HG02571 (cell line): ENCODE measurements at regions not wholly inside any gene's neighbourhood (a gene's known extent, or its start where the extent isn't known, plus 50 kb on each side); places are given as distances from the start of the nearest gene placed in this dataset.
"Not testable (repeated sequence)": the region's sequence is repeated elsewhere in the genome, so short reads cannot be mapped to it uniquely, and the experiment has no call there.

Source experiments
- ATAC-seq: cut with Tn5 transposase; IDR thresholded peaks from one replicate; pipeline ENCODE4 v1.9.1; 2021; ENCODE audit warnings: mild to moderate bottlenecking, moderate library complexity; ENCODE audit not compliant: unreplicated experiment

DNA sequence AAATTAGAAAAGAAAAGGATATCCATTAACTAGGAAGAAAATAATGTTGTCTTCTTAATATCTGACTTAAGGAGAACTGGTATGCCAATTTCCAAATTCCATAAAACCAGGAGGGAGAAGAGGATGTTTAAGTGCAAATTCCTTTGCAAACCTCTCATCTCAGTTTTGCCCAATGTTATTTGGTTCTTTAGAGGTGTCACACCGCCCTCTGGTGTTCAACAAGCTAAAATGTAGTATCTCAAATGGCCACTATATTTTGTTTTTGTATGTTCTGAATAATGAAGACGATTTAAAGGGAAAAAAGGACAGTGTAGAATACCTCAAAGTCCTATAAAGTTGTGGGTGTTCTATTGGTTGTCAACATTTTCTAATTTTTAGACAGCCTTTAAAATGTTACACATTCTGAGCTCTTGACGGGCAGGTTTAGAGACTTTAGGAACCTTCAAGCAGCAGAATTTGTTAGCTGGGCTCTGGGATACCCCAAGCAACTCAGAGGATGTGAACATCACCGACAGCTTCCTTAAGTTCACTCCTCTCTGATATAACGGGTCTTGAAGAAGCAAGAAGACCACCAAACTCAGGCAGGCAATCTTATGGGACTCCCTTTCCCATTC, 458.3 kb downstream of the MFSD1 start:
- no peak for ATAC-seq

DNA sequence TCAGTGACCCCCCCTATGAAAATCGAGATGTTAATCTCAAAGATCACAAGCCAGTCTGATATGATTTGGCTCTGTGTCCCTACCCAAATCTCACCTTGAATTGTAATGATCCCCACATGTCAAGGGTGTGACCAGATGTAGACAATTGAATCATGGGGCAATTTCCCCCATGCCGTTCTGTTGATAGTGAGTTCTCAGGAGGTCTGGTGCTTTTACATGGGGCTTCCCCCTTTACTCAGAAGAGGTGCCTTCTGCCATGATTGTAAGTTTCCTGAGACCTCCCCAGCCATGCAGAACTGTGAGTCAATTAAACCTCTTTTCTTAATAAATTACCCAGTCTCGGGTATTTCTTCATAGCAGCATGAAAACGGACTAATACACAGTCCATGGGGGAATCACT, 459.5 kb downstream of the MFSD1 start:
- not testable (repeated sequence) for ATAC-seq

DNA sequence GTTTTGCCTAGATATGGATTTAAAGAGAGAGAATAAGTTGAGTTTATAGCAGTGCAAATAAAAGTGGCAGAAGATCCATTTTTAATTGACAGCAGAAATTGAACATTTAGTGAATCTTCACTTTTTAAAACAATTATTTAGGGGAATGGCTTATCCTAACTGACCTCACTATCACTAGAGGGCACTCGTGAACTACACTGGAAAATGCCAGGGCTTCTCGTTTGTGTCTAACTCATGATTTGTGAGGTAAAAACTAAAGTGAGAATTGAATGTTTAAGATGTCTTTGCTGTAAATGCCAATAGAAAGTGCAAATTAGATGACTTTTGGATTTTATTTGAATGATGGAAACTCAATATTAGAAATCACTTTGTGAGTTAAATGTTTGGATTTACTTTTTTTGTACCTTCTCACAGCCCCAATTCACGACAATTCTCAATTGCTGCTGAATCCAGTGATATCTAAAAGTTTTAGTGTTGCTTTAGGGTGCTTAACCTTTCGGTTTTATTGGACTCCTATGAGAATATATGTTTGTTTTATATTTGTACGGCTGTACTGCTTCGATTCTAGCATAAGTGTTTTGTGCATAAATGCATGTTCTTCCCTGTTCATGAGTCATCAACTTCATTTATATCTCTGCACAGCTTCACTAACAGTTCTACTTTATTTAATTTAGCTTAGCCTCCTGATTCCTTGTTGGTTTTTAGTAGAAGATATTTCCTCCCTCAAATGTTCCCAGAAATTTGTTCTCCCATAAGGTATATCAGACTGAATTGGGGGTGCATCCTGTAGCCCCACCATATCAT, 462.1 kb downstream of the MFSD1 start:
- ATAC-seq, result no peak

DNA sequence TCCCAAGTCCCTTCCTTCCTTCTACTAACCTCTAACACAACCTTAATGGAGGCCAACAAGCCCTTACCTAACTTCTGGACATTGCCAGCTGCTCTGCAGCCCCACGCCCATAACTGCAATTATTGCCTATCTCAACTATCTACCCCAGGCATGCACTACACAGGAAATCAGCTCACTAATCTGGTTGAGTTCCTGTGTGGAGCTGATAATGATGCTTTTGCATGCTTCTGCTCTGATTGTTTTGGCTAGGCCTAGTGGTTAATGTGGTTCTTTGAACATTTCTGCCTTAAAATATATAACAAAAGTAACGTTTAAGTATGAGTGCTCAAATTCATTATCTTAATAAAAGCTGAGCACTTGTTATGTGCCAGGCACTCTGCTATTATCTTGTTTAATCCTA, 463.9 kb downstream of the MFSD1 start:
- ATAC-seq, result no peak

DNA sequence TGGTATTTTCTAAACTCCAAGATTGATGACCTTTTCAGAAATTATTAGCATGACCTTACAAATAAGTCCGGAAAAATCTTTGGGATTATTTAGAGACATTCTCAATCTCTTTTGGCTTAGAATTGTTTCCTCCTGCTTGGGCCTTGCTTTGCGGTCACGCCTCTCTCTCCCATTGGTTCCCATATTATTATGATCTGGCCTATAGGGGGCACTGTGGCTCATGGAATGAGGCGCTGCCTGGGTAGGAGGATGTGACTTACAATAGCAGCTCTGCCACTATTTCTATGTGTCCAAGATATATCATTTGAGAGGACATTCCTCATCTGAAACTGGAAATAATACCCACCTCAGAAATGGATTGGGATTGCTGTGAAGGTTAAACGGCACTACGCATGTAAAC, 464.9 kb downstream of the MFSD1 start:
- ATAC-seq, result no peak

DNA sequence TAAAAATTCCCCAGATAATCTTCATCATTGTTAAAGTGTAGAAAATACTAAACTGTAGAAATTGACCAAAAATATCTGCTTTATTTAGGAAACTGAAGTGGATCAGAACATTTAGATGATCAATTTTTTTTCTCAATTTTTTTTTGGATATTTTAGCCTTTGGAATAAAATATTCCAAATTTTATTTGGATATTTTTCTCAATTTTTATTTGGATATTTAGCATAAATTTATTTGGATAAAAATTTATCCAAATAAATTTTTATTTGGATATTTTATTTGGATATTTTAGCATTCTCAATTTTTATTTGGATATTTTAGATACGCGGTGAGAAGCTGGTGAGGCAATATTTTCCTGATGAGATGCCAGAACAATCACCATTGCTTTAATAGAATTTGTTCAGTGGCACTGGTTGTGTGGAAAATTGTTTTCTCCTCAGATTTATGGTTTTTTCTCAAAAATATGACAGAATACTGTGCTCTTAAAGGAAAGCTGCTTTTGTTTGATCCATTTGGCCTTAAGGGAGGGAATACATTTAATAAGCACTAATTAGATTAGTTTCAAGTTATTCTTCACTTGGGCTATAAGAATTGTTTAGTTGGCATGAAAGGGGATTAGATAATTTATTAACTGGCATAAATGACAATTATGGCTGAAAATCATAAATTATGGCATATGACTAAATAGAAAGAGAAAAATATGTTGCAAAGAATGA, 470.1 kb downstream of the MFSD1 start:
- no peak for ATAC-seq

DNA sequence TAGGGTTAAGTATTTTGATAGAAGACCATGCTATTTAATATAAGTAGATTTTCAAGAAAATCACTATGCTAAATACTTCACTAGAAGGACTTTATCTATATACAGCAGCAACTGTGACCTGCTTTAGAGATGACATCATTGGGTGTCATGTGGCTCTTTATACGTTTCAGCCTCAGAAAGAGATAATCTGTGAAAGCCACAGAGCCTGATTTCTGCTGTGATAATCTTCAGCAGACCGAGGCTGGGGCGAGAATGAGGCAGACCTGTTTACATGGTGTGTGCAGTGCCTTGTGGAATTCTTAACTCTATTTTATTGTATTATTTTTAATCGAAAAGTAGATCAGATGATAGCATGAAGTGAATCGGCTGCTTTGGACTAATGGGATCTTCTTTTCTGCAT, 471.2 kb downstream of the MFSD1 start:
- no peak for ATAC-seq

DNA sequence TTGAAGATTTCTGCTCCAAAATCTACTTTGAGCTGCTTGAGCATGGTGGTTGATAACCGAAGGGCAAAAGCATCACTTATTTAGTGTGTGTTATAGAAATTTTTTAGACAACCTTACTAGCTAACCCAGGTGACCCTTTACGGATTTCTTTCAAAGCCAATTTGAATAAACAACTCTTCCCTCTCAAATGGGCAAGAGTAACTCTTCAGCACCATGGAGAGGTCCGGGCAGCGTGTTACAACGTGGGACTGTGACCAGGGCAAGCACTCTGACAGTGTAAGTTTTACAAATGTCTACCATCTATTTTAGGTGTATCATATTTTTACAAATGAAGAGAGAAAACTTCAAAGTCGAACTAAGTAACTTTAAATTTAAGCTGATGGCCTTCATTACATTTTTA, 471.8 kb downstream of the MFSD1 start:
- no peak for ATAC-seq

DNA sequence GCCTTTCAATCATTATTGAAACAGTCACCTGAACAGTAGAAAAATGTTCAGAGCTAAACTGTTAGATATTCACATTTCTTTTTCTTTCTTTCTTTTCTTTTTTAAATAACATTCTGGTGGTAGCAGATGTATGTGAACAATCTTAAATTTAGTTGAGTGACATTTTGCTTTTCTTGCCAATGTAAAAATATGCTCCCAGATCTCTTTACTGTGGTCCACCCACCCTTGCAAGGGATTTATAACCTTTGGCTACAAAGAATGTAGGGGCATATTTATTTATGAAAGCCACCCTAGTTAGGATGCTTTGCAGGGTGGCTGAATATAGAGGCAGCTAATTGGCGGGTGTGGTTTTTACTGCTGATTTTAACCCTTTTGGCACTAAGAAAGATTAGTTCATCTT, 473.9 kb downstream of the MFSD1 start:
- ATAC-seq, result no peak

DNA sequence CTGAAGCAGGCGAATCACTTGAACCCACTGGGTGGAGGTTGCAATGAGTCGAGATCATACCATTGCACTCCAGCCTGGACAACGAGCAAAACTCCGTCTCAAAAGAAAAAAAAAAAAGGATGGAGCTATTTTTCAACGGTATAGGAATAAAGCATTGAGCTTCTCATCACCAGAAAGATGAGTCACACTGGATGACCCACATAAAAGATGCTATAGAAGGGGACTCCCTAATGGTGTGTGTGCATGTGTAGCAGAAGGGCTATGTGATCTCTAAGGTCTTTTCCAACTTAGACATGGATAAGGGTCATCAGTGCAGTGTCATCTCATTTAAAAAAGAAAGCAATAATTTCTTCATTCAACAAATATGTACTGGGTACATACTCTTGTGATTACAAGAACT, 476.0 kb downstream of the MFSD1 start:
- ATAC-seq, result no peak

DNA sequence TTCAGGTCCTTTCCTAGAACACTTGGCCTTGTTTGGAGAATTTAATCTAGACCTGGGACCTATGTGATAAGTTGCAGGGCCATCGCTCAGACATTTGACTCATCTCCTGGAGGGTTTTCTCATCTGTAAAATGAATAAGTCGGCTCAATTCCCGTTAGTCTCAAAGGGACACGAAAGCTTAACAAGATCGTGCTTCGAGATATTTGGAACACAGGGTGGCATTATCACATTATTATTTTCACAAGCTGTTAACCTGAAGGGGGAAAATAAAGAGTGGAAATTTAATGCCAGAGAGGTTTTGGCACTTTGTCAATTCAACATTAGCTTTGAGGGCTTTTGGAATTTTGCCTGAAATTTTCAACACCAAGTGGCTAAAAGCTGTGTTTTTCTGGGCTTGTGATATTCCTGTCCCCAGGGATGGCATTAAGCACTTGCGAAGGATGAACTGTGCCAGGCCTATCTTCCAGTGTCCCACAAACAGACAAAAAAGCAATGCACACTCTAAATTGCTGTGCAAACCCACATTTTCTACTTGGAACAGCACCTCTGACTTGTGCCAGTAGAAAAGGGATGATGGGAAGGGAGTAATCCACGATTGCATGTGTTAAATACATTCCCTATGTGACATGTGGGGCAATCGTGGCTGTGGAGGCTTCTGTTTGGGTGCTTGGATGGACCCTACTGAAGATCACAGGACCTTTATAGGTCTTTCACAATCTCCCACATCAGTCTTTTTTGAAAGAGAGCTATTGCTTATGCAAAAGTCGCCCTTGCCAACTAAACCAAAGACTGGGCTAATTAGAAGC, 478.7 kb downstream of the MFSD1 start:
- no peak for ATAC-seq

DNA sequence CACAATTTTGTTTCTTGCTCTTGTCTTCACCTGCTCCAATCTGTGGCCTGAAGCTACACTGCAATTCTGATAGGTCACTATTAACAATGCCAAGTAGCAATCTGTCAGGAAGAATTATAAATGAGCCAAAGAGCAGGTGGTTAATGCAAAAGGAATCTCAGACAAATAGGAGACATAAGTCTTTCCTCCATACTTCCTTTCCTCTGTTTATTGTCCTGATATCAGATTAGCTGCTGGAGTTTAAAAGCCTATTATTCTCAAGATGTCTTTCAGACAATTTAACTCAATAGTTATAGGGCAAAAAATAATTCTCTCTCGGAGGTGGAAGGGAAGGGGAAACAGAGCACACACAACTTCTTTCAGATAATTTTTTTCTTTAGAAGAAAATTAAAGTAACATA, 491.6 kb downstream of the MFSD1 start:
- ATAC-seq, result no peak

DNA sequence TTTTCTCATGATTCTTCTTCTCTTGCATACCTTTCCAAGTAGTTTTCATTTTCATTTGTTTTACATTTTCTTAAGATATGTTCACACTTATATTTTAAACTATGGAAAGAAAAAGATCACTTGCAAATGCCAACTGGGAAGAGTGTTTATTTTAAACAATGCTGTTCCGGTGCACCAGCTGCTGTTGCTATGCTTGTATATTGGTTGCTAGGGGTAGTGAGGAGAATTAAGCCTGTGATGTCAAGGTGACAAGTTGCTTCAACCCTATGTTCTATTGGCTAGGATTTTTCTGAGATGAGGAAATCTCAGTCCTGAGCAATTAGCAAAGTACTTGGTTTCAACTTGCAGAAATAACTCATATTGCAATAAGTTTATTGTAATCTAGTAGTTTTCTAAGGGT, 500.1 kb downstream of the MFSD1 start:
- no peak for ATAC-seq

DNA sequence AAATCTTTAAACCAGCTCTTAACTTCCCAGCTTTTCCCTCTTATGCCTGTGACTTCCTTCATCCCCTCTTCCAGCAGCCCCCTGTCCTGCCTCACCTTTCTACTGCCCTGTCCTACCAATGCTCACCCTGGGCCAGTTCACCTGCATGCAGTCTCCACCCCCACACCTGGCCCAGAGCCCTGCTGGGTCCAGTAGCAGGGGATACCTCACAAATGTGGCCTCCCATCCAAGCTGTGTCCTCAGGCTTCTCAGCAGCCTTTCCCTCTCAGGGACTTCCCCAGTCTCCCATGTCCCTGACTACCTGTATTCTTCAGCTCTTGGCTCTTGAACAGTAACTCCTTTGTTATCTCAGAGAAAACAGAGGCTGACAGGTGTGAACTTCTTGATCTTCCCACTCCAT, 503.2 kb downstream of the MFSD1 start:
- ATAC-seq, result no peak

DNA sequence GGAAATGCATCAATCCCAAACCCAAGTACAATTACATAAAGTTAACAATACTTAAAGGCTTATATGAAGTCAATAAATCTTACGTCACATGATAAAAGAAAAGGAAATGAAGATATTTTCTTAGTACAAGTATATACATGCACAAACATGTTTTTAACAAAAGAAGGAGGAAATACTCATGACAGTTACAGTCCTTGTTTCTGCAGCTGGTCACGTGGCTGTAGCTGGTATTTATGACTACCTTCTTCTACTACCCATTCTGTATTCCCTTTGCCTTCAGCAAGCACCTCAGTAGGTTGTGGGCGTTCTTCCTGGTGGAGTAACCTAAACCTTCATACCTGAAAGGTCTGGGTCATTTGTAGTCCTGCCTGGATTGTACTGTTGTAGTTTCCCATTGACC, 514.9 kb downstream of the MFSD1 start:
- ATAC-seq, result not testable (repeated sequence)

DNA sequence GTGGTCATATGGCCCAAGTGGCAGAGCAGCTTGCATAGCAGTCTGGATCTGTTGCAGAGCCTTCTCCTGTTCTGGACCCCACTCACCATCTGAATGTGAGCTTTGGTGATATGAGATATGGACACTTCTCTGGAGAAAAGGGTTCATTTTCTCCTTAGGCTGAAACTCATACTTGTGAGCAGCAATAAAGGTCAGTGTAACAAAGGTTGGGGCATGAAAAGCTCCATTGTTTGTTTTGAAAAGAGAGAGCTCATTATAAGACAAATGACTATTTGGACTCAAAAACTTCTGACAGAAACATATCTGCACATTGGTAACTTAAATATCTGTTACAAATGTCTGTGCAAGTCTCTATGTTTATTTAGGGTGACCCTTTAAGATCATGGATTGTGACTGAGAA, 517.3 kb downstream of the MFSD1 start:
- ATAC-seq, result no peak

DNA sequence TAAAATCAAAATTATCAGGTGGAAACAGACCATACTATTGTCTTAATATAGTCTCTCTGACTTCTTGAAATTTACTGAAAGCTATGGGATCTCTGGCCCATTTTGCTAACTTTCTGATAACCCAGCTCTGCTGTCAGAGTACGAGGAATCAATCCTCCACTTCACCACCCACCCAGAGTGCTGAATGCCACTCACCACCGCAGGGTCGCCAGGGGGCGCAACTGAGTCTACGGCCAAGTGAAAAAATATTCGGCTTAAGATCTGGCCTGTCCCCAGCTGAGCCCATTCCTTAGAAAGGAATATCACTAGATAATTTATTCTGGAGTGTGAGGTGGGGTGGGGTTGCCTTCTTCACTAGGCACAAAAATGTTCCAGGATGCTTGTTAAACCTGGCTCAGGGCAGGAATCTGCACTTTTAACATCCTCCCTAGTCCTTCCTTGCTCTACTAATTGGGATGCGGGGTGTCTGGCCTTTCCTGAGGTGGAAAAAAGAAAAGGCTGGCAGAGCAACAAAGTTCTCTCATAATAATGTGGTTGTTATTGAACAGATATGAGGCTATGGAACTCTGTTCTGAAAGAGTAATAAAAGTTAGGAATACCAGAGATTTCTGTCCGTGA, 520.6 kb downstream of the MFSD1 start:
- peak; percentile 58 for ATAC-seq

DNA sequence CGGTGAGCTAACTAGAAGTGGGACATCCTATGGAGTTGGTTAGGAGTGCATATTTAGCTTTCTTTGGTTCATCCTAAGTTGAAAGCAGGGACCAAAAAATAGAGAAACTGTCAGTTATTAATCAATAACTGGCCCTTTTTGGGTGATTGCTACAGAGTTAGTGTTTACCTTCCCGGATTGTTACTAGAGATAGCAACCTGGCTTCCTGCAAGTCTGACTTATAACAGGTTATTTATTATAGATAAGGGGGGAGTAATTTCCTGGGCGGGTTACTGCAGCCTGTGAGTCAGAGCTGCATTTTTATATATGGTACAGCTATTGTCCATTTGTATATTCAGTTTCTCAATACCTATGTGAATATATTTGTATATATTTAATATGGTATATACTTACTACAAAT, 522.0 kb downstream of the MFSD1 start:
- ATAC-seq, result no peak

DNA sequence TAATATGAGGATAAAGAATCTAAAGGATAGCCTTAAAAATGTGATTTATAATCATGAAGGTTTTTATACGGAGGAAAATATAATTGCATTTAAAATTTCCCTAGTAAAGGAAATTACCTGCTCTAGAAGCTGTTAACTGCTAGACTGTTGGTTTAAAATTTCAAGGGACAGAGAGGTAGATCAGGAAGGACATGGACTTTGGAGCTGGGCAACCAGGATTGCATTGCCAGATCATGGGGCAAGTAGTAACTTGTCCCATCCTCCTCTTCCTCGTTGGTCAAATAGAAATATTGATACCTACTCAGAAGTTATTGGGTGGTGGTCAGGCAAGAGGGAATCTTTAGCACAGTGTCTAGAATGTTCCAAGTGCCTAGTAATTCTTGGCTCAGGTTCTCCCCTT, 525.1 kb downstream of the MFSD1 start:
- ATAC-seq, result no peak

DNA sequence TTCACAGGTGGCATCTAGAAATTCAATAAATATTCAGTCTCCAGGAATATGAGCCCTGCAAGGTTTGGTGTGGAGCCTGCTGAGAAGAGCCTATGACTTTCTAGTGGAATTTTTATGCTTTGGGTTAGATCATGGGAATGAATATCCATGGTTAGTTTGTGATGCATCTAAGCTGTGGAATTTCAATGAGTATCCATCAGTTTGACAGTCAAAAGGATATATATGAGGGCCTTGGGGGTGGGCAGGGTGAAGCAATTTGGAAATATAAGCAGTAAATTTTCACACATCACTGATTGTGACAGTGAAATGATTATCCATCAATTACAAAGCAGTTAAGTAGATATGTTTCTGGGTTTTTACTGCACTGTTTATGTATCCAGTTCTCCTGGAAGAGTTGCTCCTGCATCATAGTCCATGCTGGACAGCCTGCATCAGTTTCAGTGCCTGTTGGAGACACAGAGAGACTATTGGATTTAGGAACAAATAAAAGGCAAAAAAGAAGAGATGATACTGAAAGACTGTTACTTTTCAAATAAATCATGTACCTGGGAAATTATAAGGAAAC, 530.8 kb downstream of the MFSD1 start:
- ATAC-seq, result no peak

DNA sequence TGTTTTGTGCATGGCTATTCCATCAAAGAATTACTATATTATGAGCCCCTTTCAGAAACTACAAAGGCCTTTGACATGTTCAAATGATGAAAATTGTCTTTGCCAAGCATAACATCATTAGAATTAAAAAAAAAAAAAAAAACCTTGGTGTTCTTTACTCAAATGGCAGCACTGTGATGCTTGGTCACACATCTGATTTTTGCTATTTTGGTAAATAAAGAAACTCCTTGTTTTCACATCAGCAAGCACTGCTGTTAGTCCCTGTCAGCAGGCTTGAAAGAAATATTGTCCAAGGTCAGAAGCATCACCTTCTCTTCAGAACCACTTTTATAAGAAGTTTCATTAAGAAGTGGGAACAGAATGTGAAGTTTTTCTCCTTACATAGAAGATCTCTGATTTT, 537.3 kb downstream of the MFSD1 start:
- no peak for ATAC-seq
